Liver (tissue), 3 donors: ENCODE measurements at regions not wholly inside any gene's neighbourhood (a gene's known extent, or its start where the extent isn't known, plus 50 kb on each side); places are given as distances from the start of the nearest gene placed in this dataset.

Experiments
- CTCF ChIP-seq: fragments of 150-350 bp; IDR thresholded peaks from 2 replicates; pipeline ENCODE4 v1.5.1; 2017; ENCODE audit warnings: improper control_type of control experiment, low read depth, low read length; ENCODE audit not compliant: missing input control
- EGR1 ChIP-seq, 2 donors: IDR thresholded peaks; 2 replicates each; pipeline ENCODE4 v1.6.1; 2016 to 2018; ENCODE audit warnings: antibody characterized with exemption in 2 of 2, low read depth in 2 of 2
- FOXA1 ChIP-seq: IDR thresholded peaks from 2 replicates; pipeline ENCODE4 v1.6.1; 2016; ENCODE audit warnings: antibody characterized with exemption
- GABPA ChIP-seq, 2 donors: IDR thresholded peaks in 1 of 2; conservative IDR thresholded peaks in 1 of 2; 2 replicates each; pipeline ENCODE4 v1.6.1; 2016; ENCODE audit warnings: antibody characterized with exemption in 2 of 2, mild to moderate bottlenecking in 1 of 2, moderate library complexity in 1 of 2
- HNF4A ChIP-seq, 2 donors: conservative IDR thresholded peaks; 2 replicates each; pipeline ENCODE4 v1.6.1; 2016; ENCODE audit warnings: antibody characterized with exemption in 2 of 2, mild to moderate bottlenecking in 2 of 2
- JUND ChIP-seq, 2 donors: IDR thresholded peaks; 2 replicates each; pipeline ENCODE4 v1.6.1; 2016; ENCODE audit warnings: antibody characterized with exemption in 2 of 2
- MAX ChIP-seq: IDR thresholded peaks from 2 replicates; pipeline ENCODE4 v1.6.1; 2016; ENCODE audit warnings: antibody characterized with exemption
- NR2F2 ChIP-seq: IDR thresholded peaks from 2 replicates; pipeline ENCODE4 v1.6.1; 2016; ENCODE audit warnings: antibody characterized with exemption
- RAD21 ChIP-seq, 2 donors: IDR thresholded peaks; 2 replicates each; pipeline ENCODE4 v1.6.1; 2016; ENCODE audit warnings: antibody characterized with exemption in 2 of 2, mild to moderate bottlenecking in 2 of 2
- SP1 ChIP-seq: IDR thresholded peaks from 2 replicates; pipeline ENCODE4 v1.6.1; 2018; ENCODE audit warnings: antibody characterized with exemption, mild to moderate bottlenecking
- TAF1 ChIP-seq: conservative IDR thresholded peaks from 2 replicates; pipeline ENCODE4 v1.6.1; 2016; ENCODE audit warnings: antibody characterized with exemption, mild to moderate bottlenecking
- YY1 ChIP-seq: IDR thresholded peaks from 2 replicates; pipeline ENCODE4 v1.6.1; 2016; ENCODE audit warnings: antibody characterized with exemption, mild to moderate bottlenecking
- TF ChIP-seq, protein P1 (sequence below): IDR thresholded peaks from 2 replicates; pipeline ENCODE4 v1.6.1; 2016; ENCODE audit warnings: antibody characterized with exemption
- TF ChIP-seq, protein P2 (sequence below): IDR thresholded peaks from 2 replicates; pipeline ENCODE4 v1.6.1; 2016; ENCODE audit warnings: antibody characterized with exemption, mild to moderate bottlenecking
- donor health status: healthy.
- donor health status: healthy.

DNA sequence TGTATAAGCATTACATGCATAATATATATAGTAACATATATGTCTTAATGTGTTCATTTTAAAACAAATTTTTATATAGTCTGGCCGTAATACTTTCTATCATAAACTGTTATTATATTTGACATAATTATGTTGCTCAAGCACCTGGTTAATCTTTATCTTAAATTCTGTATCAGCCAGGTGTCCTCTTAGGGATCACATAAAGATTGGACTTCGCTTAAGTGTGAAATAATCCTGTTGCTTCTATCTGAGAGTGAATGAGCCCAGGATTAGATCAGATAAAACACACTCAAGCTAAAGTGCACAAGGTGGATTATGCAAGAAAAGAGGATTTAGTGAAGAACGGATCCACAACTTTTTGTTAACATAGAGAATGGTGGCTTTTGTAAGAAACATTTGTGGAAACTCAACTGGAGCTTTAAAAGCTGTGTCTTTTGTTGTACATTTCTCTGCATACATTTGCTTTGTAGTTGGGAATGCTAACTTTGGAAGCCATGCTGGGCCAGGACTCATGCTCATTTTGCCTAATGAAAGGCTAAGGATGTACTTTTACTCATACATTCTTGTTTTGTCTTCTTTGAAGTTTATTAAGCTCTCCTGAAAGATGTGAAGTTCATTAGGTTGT, 437.8 kb downstream of the ZIC1 start:
- TF ChIP-seq CTCF, result no peak
- TF ChIP-seq, protein P1, sequence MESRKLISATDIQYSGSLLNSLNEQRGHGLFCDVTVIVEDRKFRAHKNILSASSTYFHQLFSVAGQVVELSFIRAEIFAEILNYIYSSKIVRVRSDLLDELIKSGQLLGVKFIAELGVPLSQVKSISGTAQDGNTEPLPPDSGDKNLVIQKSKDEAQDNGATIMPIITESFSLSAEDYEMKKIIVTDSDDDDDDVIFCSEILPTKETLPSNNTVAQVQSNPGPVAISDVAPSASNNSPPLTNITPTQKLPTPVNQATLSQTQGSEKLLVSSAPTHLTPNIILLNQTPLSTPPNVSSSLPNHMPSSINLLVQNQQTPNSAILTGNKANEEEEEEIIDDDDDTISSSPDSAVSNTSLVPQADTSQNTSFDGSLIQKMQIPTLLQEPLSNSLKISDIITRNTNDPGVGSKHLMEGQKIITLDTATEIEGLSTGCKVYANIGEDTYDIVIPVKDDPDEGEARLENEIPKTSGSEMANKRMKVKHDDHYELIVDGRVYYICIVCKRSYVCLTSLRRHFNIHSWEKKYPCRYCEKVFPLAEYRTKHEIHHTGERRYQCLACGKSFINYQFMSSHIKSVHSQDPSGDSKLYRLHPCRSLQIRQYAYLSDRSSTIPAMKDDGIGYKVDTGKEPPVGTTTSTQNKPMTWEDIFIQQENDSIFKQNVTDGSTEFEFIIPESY, result no peak
- no peak for TF ChIP-seq NR2F2
- no peak for TF ChIP-seq HNF4A (conservative IDR thresholded peaks at IDR 0.05)
- TF ChIP-seq JUND (IDR thresholded peaks at IDR 0.05), result no peak
- TF ChIP-seq MAX, result no peak
- no peak for TF ChIP-seq EGR1 (IDR thresholded peaks at IDR 0.05; ENCODE audit: low read depth in 2 of 2)
- no peak for TF ChIP-seq TAF1
- TF ChIP-seq GABPA (IDR thresholded peaks at IDR 0.05 in 1 of 2, conservative IDR thresholded peaks at IDR 0.05 in 1 of 2), result no peak
- TF ChIP-seq, protein P2, sequence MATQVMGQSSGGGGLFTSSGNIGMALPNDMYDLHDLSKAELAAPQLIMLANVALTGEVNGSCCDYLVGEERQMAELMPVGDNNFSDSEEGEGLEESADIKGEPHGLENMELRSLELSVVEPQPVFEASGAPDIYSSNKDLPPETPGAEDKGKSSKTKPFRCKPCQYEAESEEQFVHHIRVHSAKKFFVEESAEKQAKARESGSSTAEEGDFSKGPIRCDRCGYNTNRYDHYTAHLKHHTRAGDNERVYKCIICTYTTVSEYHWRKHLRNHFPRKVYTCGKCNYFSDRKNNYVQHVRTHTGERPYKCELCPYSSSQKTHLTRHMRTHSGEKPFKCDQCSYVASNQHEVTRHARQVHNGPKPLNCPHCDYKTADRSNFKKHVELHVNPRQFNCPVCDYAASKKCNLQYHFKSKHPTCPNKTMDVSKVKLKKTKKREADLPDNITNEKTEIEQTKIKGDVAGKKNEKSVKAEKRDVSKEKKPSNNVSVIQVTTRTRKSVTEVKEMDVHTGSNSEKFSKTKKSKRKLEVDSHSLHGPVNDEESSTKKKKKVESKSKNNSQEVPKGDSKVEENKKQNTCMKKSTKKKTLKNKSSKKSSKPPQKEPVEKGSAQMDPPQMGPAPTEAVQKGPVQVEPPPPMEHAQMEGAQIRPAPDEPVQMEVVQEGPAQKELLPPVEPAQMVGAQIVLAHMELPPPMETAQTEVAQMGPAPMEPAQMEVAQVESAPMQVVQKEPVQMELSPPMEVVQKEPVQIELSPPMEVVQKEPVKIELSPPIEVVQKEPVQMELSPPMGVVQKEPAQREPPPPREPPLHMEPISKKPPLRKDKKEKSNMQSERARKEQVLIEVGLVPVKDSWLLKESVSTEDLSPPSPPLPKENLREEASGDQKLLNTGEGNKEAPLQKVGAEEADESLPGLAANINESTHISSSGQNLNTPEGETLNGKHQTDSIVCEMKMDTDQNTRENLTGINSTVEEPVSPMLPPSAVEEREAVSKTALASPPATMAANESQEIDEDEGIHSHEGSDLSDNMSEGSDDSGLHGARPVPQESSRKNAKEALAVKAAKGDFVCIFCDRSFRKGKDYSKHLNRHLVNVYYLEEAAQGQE, result no peak
- no peak for TF ChIP-seq YY1
- TF ChIP-seq RAD21 (IDR thresholded peaks at IDR 0.05), result no peak
- TF ChIP-seq SP1, result no peak
- no peak for TF ChIP-seq FOXA1
